IPS-20b (cell line): ENCODE measurements at regions not wholly inside any gene's neighbourhood (a gene's known extent, or its start where the extent isn't known, plus 50 kb on each side); places are given as distances from the start of the nearest gene placed in this dataset.
"Not testable (repeated sequence)": the region's sequence is repeated elsewhere in the genome, so short reads cannot be mapped to it uniquely, and the experiment has no call there.

Source experiments
- H3K27ac ChIP-seq: one replicate; pipeline ENCODE4 v1.5.1; 2013; ENCODE audit warnings: low read length
- H3K27me3 ChIP-seq: 2 replicates; pipeline ENCODE4 v1.6.1; 2013; ENCODE audit warnings: mild to moderate bottlenecking, low read length, inconsistent platforms; ENCODE audit not compliant: insufficient read depth
- H3K36me3 ChIP-seq: 2 replicates; pipeline ENCODE4 v1.6.1; 2013; ENCODE audit warnings: low read depth, mild to moderate bottlenecking, inconsistent platforms, low read length, moderate library complexity; ENCODE audit not compliant: insufficient read depth
- H3K4me1 ChIP-seq: 2 replicates; pipeline ENCODE4 v1.6.1; 2013; ENCODE audit warnings: mild to moderate bottlenecking, control low read depth, inconsistent platforms, low read length, moderate library complexity; ENCODE audit not compliant: insufficient read depth
- H3K4me3 ChIP-seq: 2 replicates; pipeline ENCODE4 v1.5.1; 2013; ENCODE audit warnings: mild to moderate bottlenecking, low read length, inconsistent platforms
- H3K9ac ChIP-seq: 2 replicates; pipeline ENCODE4 v1.6.1; 2013; ENCODE audit warnings: low read depth, mild to moderate bottlenecking, inconsistent platforms, low read length, moderate library complexity
- H3K9me3 ChIP-seq: 2 replicates; pipeline ENCODE4 v1.6.1; 2013; ENCODE audit warnings: mild to moderate bottlenecking, low read depth, low read length, inconsistent platforms; ENCODE audit not compliant: insufficient read depth

- Histone ChIP-seq H3K27ac (no peak overlapping the region), H3K36me3 (no peaks in the 10 kb centered on the region), H3K9ac (no peak overlapping the region), H3K4me3 (no peak overlapping the region), H3K4me1 (peaks cover 10% of the 10 kb centered on the region; the same call in 1 of the 2 replicates), H3K27me3 (no peaks in the 10 kb centered on the region), H3K9me3 (peaks cover 6% of the 10 kb centered on the region; the same call in 1 of the 2 replicates)
Observed at GRCh38 chr1:31485166-31485565, 72.2 kb downstream of the SERINC2 start.

- no peak overlapping the region for H3K4me3 ChIP-seq
- no peaks in the 10 kb centered on the region for H3K27me3 ChIP-seq
Observed at GRCh38 chr1:31487143-31487542, 74.1 kb downstream of the SERINC2 start.

GRCh38 chr1:31487721-31488293 lies 74.8 kb downstream of the SERINC2 start:
- no peak overlapping the region for H3K9ac ChIP-seq
- H3K27ac ChIP-seq = no peak overlapping the region
- peaks cover 10% of the 10 kb centered on the region; the same call in 1 of the 2 replicates for H3K4me1 ChIP-seq
- H3K9me3 ChIP-seq = no peaks in the 10 kb centered on the region
- no peaks in the 10 kb centered on the region for H3K27me3 ChIP-seq
- H3K36me3 ChIP-seq = no peaks in the 10 kb centered on the region
- no peak overlapping the region for H3K4me3 ChIP-seq

More at GRCh38 chr1:31487143-31487542, 74.1 kb downstream of the SERINC2 start:
- Histone ChIP-seq H3K27ac (no peak overlapping the region), H3K4me1 (peaks cover 10% of the 10 kb centered on the region; the same call in 1 of the 2 replicates), H3K36me3 (no peaks in the 10 kb centered on the region), H3K9me3 (no peaks in the 10 kb centered on the region), H3K9ac (no peak overlapping the region)

GRCh38 chr1:31488528-31488927 lies 75.5 kb downstream of the SERINC2 start:
- Histone ChIP-seq H3K9me3 (no peaks in the 10 kb centered on the region), H3K9ac (no peak overlapping the region), H3K27me3 (no peaks in the 10 kb centered on the region), H3K4me1 (peaks cover 10% of the 10 kb centered on the region; the same call in 1 of the 2 replicates), H3K27ac (no peak overlapping the region), H3K36me3 (no peaks in the 10 kb centered on the region), H3K4me3 (no peak overlapping the region)

GRCh38 chr1:31489575-31489974 lies 76.6 kb downstream of the SERINC2 start:
- not testable (repeated sequence) for H3K27ac ChIP-seq, H3K4me3 ChIP-seq, H3K9ac ChIP-seq, H3K27me3 ChIP-seq, H3K36me3 ChIP-seq, H3K9me3 ChIP-seq, H3K4me1 ChIP-seq

GRCh38 chr1:31490596-31490995 lies 77.6 kb downstream of the SERINC2 start:
- H3K9me3 ChIP-seq, H3K4me3 ChIP-seq, H3K27me3 ChIP-seq, H3K4me1 ChIP-seq, H3K27ac ChIP-seq, H3K9ac ChIP-seq, H3K36me3 ChIP-seq: not testable (repeated sequence)

- H3K9me3 ChIP-seq, H3K9ac ChIP-seq, H3K4me3 ChIP-seq, H3K4me1 ChIP-seq, H3K27me3 ChIP-seq, H3K36me3 ChIP-seq, H3K27ac ChIP-seq: not testable (repeated sequence)
Observed at GRCh38 chr1:31495351-31495750, 81.0 kb upstream of the TINAGL1 start.

- not testable (repeated sequence) for H3K27me3 ChIP-seq, H3K4me3 ChIP-seq, H3K36me3 ChIP-seq, H3K9ac ChIP-seq, H3K9me3 ChIP-seq, H3K4me1 ChIP-seq, H3K27ac ChIP-seq
Observed at GRCh38 chr1:31495770-31496169, 80.5 kb upstream of the TINAGL1 start.

- no peaks in the 10 kb centered on the region for H3K4me1 ChIP-seq
Observed at GRCh38 chr1:31497601-31498000, 78.7 kb upstream of the TINAGL1 start.

GRCh38 chr1:31498376-31499040 lies 77.8 kb upstream of the TINAGL1 start:
- Histone ChIP-seq H3K4me1 (peaks cover 8% of the 10 kb centered on the region; the same call in 1 of the 2 replicates), H3K36me3 (no peaks in the 10 kb centered on the region), H3K27me3 (no peaks in the 10 kb centered on the region), H3K9me3 (no peaks in the 10 kb centered on the region), H3K27ac (no peak overlapping the region), H3K4me3 (no peak overlapping the region), H3K9ac (no peak overlapping the region)

More at GRCh38 chr1:31497601-31498000, 78.7 kb upstream of the TINAGL1 start:
- no peaks in the 10 kb centered on the region for H3K27me3 ChIP-seq
- no peak overlapping the region for H3K27ac ChIP-seq
- no peak overlapping the region for H3K9ac ChIP-seq
- H3K4me3 ChIP-seq = no peak overlapping the region
- H3K36me3 ChIP-seq = no peaks in the 10 kb centered on the region
- H3K9me3 ChIP-seq = no peaks in the 10 kb centered on the region

- no peaks in the 10 kb centered on the region for H3K27me3 ChIP-seq
- H3K27ac ChIP-seq = no peak overlapping the region
- no peaks in the 10 kb centered on the region for H3K36me3 ChIP-seq
- no peak overlapping the region for H3K4me3 ChIP-seq
- H3K9me3 ChIP-seq = no peaks in the 10 kb centered on the region
- no peak overlapping the region for H3K9ac ChIP-seq
- H3K4me1 ChIP-seq = peaks cover 12% of the 10 kb centered on the region; the same call in 1 of the 2 replicates
Observed at GRCh38 chr1:31501505-31501904, 74.8 kb upstream of the TINAGL1 start.

GRCh38 chr1:31502253-31502652 lies 74.1 kb upstream of the TINAGL1 start:
- Histone ChIP-seq H3K4me3 (no peak overlapping the region), H3K9me3 (no peaks in the 10 kb centered on the region), H3K27me3 (no peaks in the 10 kb centered on the region), H3K27ac (no peak overlapping the region), H3K4me1 (peaks cover 12% of the 10 kb centered on the region; the same call in 1 of the 2 replicates), H3K36me3 (no peaks in the 10 kb centered on the region), H3K9ac (no peak overlapping the region)
